ENCODE measurements at regions not wholly inside any gene's neighbourhood (a gene's known extent, or its start where the extent isn't known, plus 50 kb on each side); places are given as distances from the start of the nearest gene placed in this dataset.

DNA sequence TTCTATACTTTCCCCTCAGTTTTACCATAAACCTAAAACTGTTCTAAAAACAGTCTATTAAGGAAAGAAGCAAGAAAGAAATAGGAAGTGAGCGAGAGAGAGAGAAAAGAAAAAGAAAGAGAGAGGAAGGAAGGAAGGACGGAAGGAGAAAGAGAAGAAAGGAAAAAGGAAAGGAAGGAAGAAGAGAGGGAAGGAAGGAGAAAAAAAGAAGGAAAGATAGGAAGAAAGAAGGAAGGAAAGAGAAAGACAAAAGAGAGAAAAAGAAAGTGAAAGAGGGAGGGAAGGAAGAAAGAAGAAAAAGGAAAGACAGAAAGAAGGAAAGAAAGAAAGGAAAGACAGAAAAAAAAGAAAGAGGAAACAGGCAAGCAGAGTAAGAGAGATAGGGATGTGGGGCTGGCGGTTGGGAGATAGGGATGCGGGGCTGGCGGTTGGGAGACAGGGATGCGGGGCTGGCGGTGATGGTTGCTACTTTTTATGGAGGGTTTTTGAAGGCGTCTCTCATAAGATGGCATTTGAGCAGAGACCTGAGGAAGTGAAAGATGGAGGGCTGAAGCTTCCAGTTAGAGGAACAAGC is 70.4 kb upstream of the IRF2BP2 start (continued):
- TF ChIP-seq, protein P1, sequence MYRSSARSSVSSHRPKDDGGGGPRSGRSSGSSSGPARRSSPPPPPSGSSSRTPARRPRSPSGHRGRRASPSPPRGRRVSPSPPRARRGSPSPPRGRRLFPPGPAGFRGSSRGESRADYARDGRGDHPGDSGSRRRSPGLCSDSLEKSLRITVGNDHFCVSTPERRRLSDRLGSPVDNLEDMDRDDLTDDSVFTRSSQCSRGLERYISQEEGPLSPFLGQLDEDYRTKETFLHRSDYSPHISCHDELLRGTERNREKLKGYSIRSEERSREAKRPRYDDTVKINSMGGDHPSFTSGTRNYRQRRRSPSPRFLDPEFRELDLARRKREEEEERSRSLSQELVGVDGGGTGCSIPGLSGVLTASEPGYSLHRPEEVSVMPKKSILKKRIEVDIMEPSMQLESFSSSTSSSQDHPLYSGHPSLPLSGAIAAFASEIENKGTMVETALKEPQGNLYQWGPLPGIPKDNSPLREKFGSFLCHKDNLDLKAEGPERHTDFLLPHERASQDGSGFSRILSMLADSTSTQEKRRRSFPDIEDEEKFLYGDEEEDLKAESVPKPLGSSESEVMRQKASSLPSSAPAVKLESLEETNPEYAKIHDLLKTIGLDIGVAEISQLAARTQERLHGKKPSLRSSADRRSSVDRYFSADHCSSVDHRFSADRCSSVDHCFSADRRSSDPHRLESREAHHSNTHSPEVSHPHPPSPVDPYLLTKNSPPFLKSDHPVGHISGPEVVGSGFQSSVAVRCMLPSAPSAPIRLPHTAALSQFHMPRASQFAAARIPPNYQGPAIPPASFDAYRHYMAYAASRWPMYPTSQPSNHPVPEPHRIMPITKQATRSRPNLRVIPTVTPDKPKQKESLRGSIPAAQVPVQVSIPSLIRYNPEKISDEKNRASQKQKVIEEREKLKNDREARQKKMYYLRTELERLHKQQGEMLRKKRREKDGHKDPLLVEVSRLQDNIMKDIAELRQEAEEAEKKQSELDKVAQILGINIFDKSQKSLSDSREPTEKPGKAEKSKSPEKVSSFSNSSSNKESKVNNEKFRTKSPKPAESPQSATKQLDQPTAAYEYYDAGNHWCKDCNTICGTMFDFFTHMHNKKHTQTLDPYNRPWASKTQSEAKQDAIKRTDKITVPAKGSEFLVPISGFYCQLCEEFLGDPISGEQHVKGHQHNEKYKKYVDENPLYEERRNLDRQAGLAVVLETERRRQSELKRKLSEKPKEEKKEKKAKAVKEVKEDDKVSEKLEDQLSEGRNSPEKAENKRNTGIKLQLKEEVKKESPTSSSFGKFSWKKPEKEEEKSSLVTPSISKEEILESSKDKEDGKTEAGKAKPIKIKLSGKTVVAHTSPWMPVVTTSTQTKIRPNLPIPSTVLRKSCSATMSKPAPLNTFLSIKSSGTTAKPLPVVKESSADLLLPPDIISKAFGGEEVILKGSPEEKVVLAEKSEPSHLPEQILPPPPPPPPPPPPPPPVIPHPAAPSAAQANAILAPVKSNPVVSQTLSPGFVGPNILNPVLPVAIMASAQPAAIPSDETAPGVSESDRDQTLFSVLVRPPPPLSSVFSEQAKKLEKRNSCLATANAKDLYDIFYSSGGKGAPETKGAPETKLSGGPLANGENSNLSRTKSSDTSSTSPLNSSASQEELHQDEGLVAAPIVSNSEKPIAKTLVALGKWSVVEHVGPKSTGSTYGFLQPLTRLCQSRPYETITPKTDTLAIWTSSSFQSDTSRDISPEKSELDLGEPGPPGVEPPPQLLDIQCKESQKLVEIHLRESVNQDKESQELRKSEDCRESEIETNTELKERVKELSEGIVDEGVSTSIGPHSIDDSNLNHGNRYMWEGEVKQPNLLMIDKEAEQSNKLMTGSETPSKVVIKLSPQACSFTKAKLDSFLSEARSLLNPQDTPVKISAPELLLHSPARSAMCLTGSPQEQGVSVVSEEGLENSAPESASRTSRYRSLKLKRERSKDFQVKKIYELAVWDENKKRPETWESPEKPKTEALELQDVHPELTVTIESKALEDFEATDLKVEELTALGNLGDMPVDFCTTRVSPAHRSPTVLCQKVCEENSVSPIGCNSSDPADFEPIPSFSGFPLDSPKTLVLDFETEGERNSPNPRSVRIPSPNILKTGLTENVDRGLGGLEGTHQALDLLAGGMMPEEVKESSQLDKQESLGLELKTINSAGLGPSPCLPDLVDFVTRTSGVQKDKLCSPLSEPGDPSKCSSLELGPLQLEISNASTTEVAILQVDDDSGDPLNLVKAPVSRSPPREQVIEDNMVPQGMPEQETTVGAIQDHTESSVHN (IDR thresholded peaks at IDR 0.05; ENCODE audit: borderline replicate concordance in 1 of 2, low read depth in 1 of 2) = no peak
- TF ChIP-seq HMGN3 (IDR thresholded peaks at IDR 0.05; ENCODE audit: borderline replicate concordance, extremely low read depth, insufficient read length, low read depth, low read length) (no peak), SMARCB1 (IDR thresholded peaks at IDR 0.05; ENCODE audit: insufficient read length, low read depth) (no peak), ZFP36 (IDR thresholded peaks at IDR 0.05; ENCODE audit: low read depth, low read length, partially characterized antibody) (no peak), ARNT (IDR thresholded peaks at IDR 0.05) (0 out of 4 replicates have a peak, but pooled peaks of 1 of the 2 experiments have one; percentile 60), CBFA2T3 (IDR thresholded peaks at IDR 0.05) (peak; percentile 5; the same call in 1 of the 2 replicates), RAD51 (IDR thresholded peaks at IDR 0.05; ENCODE audit: borderline replicate concordance, low read depth) (no peak), RBM17 (IDR thresholded peaks at IDR 0.05; ENCODE audit: borderline replicate concordance, low read depth, low read length) (no peak), HNRNPK (IDR thresholded peaks at IDR 0.05; ENCODE audit: low read depth, low read length, poor library complexity, severe bottlenecking) (no peak), KLF10 (CRISPR knock-in tag; IDR thresholded peaks at IDR 0.05) (no peak), CREB1 (IDR thresholded peaks at IDR 0.05) (no peak), CREB1 (CRISPR knock-in tag; IDR thresholded peaks at IDR 0.05) (no peak), SOX6 (IDR thresholded peaks at IDR 0.05) (no peak)
- TF ChIP-seq, protein P2, sequence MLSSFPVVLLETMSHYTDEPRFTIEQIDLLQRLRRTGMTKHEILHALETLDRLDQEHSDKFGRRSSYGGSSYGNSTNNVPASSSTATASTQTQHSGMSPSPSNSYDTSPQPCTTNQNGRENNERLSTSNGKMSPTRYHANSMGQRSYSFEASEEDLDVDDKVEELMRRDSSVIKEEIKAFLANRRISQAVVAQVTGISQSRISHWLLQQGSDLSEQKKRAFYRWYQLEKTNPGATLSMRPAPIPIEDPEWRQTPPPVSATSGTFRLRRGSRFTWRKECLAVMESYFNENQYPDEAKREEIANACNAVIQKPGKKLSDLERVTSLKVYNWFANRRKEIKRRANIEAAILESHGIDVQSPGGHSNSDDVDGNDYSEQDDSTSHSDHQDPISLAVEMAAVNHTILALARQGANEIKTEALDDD (IDR thresholded peaks at IDR 0.05) = no peak
- TF ChIP-seq, protein P3, sequence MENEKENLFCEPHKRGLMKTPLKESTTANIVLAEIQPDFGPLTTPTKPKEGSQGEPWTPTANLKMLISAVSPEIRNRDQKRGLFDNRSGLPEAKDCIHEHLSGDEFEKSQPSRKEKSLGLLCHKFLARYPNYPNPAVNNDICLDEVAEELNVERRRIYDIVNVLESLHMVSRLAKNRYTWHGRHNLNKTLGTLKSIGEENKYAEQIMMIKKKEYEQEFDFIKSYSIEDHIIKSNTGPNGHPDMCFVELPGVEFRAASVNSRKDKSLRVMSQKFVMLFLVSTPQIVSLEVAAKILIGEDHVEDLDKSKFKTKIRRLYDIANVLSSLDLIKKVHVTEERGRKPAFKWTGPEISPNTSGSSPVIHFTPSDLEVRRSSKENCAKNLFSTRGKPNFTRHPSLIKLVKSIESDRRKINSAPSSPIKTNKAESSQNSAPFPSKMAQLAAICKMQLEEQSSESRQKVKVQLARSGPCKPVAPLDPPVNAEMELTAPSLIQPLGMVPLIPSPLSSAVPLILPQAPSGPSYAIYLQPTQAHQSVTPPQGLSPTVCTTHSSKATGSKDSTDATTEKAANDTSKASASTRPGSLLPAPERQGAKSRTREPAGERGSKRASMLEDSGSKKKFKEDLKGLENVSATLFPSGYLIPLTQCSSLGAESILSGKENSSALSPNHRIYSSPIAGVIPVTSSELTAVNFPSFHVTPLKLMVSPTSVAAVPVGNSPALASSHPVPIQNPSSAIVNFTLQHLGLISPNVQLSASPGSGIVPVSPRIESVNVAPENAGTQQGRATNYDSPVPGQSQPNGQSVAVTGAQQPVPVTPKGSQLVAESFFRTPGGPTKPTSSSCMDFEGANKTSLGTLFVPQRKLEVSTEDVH (IDR thresholded peaks at IDR 0.05; ENCODE audit: low read depth, partially characterized antibody) = no peak

Data from K562 (cell line).